AG04449 (cell line): ENCODE measurements at regions not wholly inside any gene's neighbourhood (a gene's known extent, or its start where the extent isn't known, plus 50 kb on each side); places are given as distances from the start of the nearest gene placed in this dataset.

Source experiments
- CTCF ChIA-PET: fragments of 350-600 bp; formaldehyde crosslinking; extraction: SDS; loops from one replicate; lab custom pipeline; 2021; ENCODE audit warnings: antibody characterized with exemption; lab: Yijun Ruan, JAX
- POLR2A ChIA-PET: fragments of 400-600, 350-600 bp; formaldehyde crosslinking; extraction: SDS; loops from one replicate; lab custom pipeline; 2020; ENCODE audit warnings: antibody characterized with exemption, inconsistent platforms; lab: Yijun Ruan, JAX
- DNase-seq: peaks from one replicate; pipeline ENCODE4 v3.0.0-alpha.2; 2010; ENCODE audit warnings: low read depth, low spot score
- H3K4me3 ChIP-seq: 2 replicates; pipeline ENCODE4 v1.5.1; 2011; ENCODE audit warnings: low read depth, mild to moderate bottlenecking, control low read depth, low read length
- TF ChIP-seq, protein P1 (sequence below): IDR thresholded peaks from one replicate; pipeline ENCODE4 v1.5.1; 2011; ENCODE audit warnings: mild to moderate bottlenecking, moderate library complexity, low read length, control low read depth, inconsistent platforms; ENCODE audit not compliant: insufficient read depth; ENCODE audit errors: missing control alignments

DNA sequence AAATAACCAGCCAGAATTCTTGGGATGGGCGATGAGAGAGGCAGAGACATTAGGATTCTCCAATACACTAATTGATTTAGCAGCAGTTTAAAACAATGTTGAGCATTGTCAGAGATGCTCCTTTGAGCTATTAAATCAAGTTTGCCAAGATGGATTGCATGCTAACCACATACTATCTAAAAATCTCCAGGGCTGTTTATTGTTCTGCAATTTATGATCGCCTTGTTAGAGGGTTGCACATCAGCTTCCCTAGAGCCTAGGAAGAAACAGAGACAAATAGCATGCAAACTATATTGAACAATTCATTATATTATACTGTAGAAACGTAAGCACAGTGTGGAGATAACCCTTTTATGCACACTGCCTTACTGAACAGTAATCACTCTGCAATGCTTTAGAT is 599.9 kb downstream of the SOX5 start:
- POLR2A ChIA-PET: no interaction called here
- TF ChIP-seq, protein P1, sequence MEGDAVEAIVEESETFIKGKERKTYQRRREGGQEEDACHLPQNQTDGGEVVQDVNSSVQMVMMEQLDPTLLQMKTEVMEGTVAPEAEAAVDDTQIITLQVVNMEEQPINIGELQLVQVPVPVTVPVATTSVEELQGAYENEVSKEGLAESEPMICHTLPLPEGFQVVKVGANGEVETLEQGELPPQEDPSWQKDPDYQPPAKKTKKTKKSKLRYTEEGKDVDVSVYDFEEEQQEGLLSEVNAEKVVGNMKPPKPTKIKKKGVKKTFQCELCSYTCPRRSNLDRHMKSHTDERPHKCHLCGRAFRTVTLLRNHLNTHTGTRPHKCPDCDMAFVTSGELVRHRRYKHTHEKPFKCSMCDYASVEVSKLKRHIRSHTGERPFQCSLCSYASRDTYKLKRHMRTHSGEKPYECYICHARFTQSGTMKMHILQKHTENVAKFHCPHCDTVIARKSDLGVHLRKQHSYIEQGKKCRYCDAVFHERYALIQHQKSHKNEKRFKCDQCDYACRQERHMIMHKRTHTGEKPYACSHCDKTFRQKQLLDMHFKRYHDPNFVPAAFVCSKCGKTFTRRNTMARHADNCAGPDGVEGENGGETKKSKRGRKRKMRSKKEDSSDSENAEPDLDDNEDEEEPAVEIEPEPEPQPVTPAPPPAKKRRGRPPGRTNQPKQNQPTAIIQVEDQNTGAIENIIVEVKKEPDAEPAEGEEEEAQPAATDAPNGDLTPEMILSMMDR: no peak
- DNase-seq: no peak
- H3K4me3 ChIP-seq: no peak overlapping the region
- CTCF ChIA-PET: no interaction called here

GRCh38 chr12:23350808-23351207 is 598.7 kb downstream of the SOX5 start:
- DNase-seq: no peak
- no peak overlapping the region for H3K4me3 ChIP-seq
- TF ChIP-seq, protein P1: no peak
- CTCF ChIA-PET: no interaction called here
- POLR2A ChIA-PET: no interaction called here

DNA sequence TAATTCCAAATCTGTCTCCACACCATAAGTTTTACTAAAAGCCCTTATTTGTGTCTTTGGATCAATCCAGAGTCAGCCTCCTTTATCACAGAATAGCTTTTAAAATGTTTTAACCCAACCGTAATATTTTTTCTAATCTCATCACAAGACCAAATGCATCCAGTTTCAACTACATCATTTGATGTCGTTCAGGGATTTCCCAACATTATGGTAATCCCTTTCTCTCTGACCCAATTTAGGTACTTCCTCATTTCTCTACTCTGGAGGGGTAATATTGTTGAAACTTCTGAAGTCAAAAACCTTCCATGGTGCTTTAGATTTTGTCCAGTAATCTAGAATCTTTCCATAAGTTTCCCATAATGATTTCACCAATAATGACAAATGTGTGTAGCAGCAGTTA is 596.8 kb downstream of the SOX5 start:
- CTCF ChIA-PET: no interaction called here
- DNase-seq: no peak
- H3K4me3 ChIP-seq: no peak overlapping the region
- TF ChIP-seq, protein P1: no peak
- POLR2A ChIA-PET: no interaction called here

- no peak for DNase-seq
Measured at GRCh38 chr12:23354800-23355199, 594.7 kb downstream of the SOX5 start.

DNA sequence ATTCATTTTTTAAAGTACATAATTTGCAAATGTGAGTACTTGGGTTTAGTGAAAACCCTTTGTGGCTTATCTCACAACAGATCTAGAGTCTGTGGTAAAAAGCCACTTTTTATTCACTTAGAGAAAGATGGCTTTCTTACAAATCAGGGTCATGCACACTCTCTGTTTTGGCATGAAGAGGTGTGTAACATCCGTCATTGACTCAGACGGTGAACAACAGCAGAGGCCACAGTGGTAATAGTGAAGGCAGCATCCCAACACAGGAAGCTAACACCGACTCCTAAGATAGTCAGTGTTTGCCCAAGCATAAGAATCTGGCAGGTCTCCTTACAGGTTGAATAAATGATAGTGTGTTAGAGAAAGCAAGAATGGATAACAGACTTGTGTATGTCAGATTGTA is 593.0 kb downstream of the SOX5 start:
- ChIA-PET POLR2A (no interaction called here), CTCF (no interaction called here)
- DNase-seq: no peak
- no peak overlapping the region for H3K4me3 ChIP-seq
- TF ChIP-seq, protein P1: no peak

More at GRCh38 chr12:23354800-23355199, 594.7 kb downstream of the SOX5 start:
- ChIA-PET CTCF (no interaction called here), POLR2A (no interaction called here)
- TF ChIP-seq, protein P1: no peak
- H3K4me3 ChIP-seq: no peak overlapping the region

DNA sequence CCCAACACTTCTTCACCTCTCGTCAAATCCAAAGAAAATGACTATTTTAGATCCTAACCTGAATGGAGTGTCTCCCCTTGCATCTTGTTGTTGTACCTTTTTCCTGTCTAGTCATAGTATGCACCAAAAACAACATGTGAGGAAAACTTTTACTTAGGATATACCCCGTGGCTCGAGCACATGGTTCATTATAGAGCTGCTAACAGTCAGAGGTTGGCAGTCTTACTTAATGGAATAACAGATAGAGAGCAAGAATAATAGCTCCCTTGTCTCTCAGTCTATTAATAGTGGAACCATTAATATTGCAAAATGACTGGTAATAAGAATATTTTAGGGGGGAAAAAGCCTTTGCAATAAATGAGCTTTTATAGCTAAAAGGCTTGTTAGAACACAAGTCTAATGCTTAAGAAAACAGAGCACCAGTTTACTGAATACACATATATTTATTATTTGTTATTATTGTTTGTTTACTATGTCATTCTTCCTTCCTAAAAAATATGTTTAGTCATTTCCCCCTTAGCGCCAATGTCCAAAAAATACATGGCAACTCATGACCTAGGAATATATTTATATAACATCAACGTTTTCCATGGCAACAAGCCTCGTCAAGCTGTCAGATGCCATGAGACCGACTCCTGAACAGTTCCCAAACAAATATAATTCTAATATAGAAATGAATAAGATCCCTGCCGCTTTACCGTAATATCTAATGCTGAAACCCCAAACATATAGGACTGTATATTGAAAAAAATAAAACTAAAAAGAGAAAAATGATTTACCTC is 592.4 kb downstream of the SOX5 start:
- POLR2A ChIA-PET: no interaction called here

More for the DNA sequence above, 592.4 kb downstream of the SOX5 start:
- CTCF ChIA-PET: no interaction called here
- DNase-seq: no peak
- no peak overlapping the region for H3K4me3 ChIP-seq
- TF ChIP-seq, protein P1: no peak
